HEK293 (cell line): ENCODE measurements at regions not wholly inside any gene's neighbourhood (a gene's known extent, or its start where the extent isn't known, plus 50 kb on each side); places are given as distances from the start of the nearest gene placed in this dataset.

Experiments
- CTCF ChIA-PET: fragments of 350-600 bp; formaldehyde crosslinking; extraction: SDS; loops from one replicate; lab custom pipeline; 2021; ENCODE audit warnings: antibody characterized with exemption; lab: Yijun Ruan, JAX
- POLR2A ChIA-PET: fragments of 300-600 bp; formaldehyde crosslinking; extraction: SDS; loops from one replicate; lab custom pipeline; 2020; ENCODE audit warnings: antibody characterized with exemption, inconsistent platforms; lab: Yijun Ruan, JAX
- H3K27ac ChIP-seq: fragments of 200-500 bp; sonication (Bioruptor generic); 2 replicates; pipeline ENCODE4 v1.5.1; 2014; ENCODE audit warnings: low read depth, low read length, control low read depth, inconsistent platforms; ENCODE audit errors: extremely low read depth
- H3K36me3 ChIP-seq, 2 experiments: fragments of 200-500 bp in 1 of 2; sonication (Bioruptor generic) in 1 of 2; 1 replicate in 1 of 2; 2 replicates in 1 of 2; pipeline ENCODE4 v1.5.1; 2014 to 2017; ENCODE audit warnings: inconsistent platforms in 2 of 2, low read length in 2 of 2; ENCODE audit not compliant: control insufficient read depth in 2 of 2, insufficient read depth in 1 of 2
- H3K4me1 ChIP-seq: fragments of 200-500 bp; sonication (Bioruptor generic); 2 replicates; pipeline ENCODE4 v1.5.1; 2014; ENCODE audit warnings: mild to moderate bottlenecking, low read length, inconsistent platforms; ENCODE audit not compliant: control insufficient read depth, insufficient read depth
- H3K4me3 ChIP-seq: 2 replicates; pipeline ENCODE4 v1.5.1; 2011; ENCODE audit warnings: low read depth, mild to moderate bottlenecking, control low read depth, low read length, moderate library complexity
- H3K9me3 ChIP-seq: fragments of 200-500 bp; sonication (Bioruptor generic); 2 replicates; pipeline ENCODE4 v1.5.1; 2014; ENCODE audit warnings: low read depth, low read length, inconsistent platforms; ENCODE audit not compliant: control insufficient read depth, insufficient read depth
- HOXC10 ChIP-seq: sonication (generic); formaldehyde crosslinking; IDR thresholded peaks from 2 replicates; pipeline ENCODE4 v1.8.1; 2023; ENCODE audit warnings: mild to moderate bottlenecking, missing genetic modification reagents
- KLF10 ChIP-seq: fragments of 450-650 bp; IDR thresholded peaks from 2 replicates; pipeline ENCODE4 v1.5.1; 2018; ENCODE audit warnings: missing biosample characterization, mild to moderate bottlenecking, missing genetic modification characterization
- KLF9 ChIP-seq: fragments of 450-650 bp; formaldehyde crosslinking; IDR thresholded peaks from 2 replicates; pipeline ENCODE4 v1.5.1; 2016; ENCODE audit warnings: missing biosample characterization, missing genetic modification characterization, low read depth
- ZBTB8A ChIP-seq: fragments of 450-650 bp; formaldehyde crosslinking; IDR thresholded peaks from 2 replicates; pipeline ENCODE4 v1.5.1; 2016; ENCODE audit warnings: missing biosample characterization, missing genetic modification characterization
- ZNF121 ChIP-seq: fragments of 450-650 bp; formaldehyde crosslinking; IDR thresholded peaks from 2 replicates; pipeline ENCODE4 v1.5.1; 2016; ENCODE audit warnings: missing biosample characterization, missing genetic modification characterization
- ZNF221 ChIP-seq: fragments of 450-650 bp; formaldehyde crosslinking; IDR thresholded peaks from 2 replicates; pipeline ENCODE4 v1.5.1; 2017; ENCODE audit warnings: missing biosample characterization, missing genetic modification characterization, borderline replicate concordance
- ZNF391 ChIP-seq: fragments of 450-650 bp; formaldehyde crosslinking; IDR thresholded peaks from 2 replicates; pipeline ENCODE4 v1.5.1; 2016; ENCODE audit warnings: low read depth, missing biosample characterization, missing genetic modification characterization, borderline replicate concordance
- ZNF660 ChIP-seq: fragments of 450-650 bp; IDR thresholded peaks from 2 replicates; pipeline ENCODE4 v1.5.1; 2018; ENCODE audit warnings: missing biosample characterization, mild to moderate bottlenecking, missing genetic modification characterization
- ZNF670 ChIP-seq: fragments of 450-650 bp; formaldehyde crosslinking; IDR thresholded peaks from 2 replicates; pipeline ENCODE4 v1.5.1; 2016; ENCODE audit warnings: missing biosample characterization, missing genetic modification characterization, low read depth
- ZNF777 ChIP-seq: fragments of 450-650 bp; formaldehyde crosslinking; IDR thresholded peaks from 2 replicates; pipeline ENCODE4 v1.5.1; 2017; ENCODE audit warnings: missing biosample characterization, missing genetic modification characterization, borderline replicate concordance
- TF ChIP-seq, protein P1 (sequence below): fragments of 450-650 bp; formaldehyde crosslinking; IDR thresholded peaks from 2 replicates; pipeline ENCODE4 v1.5.1; 2016; ENCODE audit warnings: missing biosample characterization, missing genetic modification characterization
- TF ChIP-seq, protein P2 (sequence below): fragments of 450-650 bp; formaldehyde crosslinking; IDR thresholded peaks from 2 replicates; pipeline ENCODE4 v1.5.1; 2017; ENCODE audit warnings: missing biosample characterization, missing genetic modification characterization
- TF ChIP-seq, protein P3 (sequence below): fragments of 450-650 bp; formaldehyde crosslinking; IDR thresholded peaks from 2 replicates; pipeline ENCODE4 v1.5.1; 2016; ENCODE audit warnings: missing biosample characterization, missing genetic modification characterization
- TF ChIP-seq, protein P4 (sequence below): fragments of 450-650 bp; formaldehyde crosslinking; IDR thresholded peaks from 2 replicates; pipeline ENCODE4 v1.5.1; 2017; ENCODE audit warnings: missing biosample characterization, missing genetic modification characterization
- TF ChIP-seq, protein P5 (sequence below): fragments of 450-650 bp; formaldehyde crosslinking; IDR thresholded peaks from 2 replicates; pipeline ENCODE4 v1.5.1; 2016; ENCODE audit warnings: missing biosample characterization, missing genetic modification characterization

DNA sequence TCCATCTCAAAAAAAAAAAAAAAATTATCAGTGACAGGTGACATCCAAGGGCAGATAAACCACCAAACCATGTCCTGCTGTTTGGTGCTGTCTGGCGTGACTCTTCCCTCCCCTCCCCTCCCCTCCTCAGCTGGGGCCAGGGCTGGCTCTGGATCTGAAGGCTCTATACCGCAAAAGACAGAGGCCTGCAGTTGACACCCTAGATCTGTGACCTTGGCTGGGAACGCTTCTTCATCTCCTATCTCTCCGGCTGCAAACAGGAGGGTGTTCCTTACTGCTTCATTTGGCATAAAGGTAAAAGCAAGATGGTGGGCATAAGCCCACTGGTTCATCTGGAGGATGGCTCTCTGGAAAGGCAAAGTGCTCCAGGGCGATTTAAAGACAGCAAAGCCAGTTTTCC, 126.8 kb upstream of the PRMT8 start (continued):
- TF ChIP-seq, protein P1, sequence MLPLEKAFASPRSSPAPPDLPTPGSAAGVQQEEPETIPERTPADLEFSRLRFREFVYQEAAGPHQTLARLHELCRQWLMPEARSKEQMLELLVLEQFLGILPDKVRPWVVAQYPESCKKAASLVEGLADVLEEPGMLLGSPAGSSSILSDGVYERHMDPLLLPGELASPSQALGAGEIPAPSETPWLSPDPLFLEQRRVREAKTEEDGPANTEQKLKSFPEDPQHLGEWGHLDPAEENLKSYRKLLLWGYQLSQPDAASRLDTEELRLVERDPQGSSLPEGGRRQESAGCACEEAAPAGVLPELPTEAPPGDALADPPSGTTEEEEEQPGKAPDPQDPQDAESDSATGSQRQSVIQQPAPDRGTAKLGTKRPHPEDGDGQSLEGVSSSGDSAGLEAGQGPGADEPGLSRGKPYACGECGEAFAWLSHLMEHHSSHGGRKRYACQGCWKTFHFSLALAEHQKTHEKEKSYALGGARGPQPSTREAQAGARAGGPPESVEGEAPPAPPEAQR: no peak
- no peak for TF ChIP-seq ZNF121 (tag by site-specific recombination)
- TF ChIP-seq, all 188 proteins: peak for 1

DNA sequence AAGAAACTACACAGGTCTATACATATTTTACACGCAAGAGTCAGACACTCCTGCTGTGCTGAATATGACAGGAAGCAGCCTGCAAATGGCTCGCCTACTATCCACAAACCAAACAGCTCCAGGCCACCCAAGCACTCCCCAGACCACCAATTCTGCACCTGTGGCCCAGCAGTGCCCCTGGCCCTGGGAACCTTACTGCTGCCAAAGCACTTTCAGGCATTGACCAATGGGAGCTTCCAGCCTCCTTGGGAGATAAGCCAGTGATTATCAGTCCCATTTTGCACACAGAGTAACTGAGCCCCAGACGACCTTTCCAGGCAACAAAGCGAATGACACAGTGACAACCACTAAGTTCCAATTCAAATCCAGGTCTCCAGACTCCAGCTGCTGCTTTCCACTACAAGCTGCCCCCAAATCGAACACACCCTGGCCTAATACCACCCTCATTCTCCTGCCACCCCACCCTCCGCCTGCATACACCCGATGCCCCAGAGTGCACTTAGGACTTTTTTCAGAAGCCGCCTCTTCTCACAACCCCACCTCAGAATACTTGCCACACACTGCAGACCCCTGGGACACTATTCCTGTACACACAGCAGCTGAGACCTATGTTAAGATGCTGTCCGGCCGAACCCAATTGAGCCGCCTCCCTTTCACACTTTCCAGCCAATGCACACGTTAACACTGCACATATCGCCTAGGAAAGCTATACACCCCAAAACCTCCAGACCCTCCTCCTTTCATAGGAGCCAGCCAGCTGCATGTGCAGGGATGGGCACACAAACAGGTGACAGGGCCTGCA, 126.1 kb upstream of the PRMT8 start:
- TF ChIP-seq, protein P2, sequence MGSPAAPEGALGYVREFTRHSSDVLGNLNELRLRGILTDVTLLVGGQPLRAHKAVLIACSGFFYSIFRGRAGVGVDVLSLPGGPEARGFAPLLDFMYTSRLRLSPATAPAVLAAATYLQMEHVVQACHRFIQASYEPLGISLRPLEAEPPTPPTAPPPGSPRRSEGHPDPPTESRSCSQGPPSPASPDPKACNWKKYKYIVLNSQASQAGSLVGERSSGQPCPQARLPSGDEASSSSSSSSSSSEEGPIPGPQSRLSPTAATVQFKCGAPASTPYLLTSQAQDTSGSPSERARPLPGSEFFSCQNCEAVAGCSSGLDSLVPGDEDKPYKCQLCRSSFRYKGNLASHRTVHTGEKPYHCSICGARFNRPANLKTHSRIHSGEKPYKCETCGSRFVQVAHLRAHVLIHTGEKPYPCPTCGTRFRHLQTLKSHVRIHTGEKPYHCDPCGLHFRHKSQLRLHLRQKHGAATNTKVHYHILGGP (tag by site-specific recombination): no peak
- TF ChIP-seq ZNF670 (tag by site-specific recombination): no peak
- TF ChIP-seq, protein P3, sequence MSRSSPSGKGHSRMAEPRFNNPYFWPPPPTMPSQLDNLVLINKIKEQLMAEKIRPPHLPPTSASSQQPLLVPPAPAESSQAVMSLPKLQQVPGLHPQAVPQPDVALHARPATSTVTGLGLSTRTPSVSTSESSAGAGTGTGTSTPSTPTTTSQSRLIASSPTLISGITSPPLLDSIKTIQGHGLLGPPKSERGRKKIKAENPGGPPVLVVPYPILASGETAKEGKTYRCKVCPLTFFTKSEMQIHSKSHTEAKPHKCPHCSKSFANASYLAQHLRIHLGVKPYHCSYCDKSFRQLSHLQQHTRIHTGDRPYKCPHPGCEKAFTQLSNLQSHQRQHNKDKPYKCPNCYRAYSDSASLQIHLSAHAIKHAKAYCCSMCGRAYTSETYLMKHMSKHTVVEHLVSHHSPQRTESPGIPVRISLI (tag by site-specific recombination): no peak
- TF ChIP-seq KLF10 (tag by site-specific recombination): no peak
- TF ChIP-seq, protein P4, sequence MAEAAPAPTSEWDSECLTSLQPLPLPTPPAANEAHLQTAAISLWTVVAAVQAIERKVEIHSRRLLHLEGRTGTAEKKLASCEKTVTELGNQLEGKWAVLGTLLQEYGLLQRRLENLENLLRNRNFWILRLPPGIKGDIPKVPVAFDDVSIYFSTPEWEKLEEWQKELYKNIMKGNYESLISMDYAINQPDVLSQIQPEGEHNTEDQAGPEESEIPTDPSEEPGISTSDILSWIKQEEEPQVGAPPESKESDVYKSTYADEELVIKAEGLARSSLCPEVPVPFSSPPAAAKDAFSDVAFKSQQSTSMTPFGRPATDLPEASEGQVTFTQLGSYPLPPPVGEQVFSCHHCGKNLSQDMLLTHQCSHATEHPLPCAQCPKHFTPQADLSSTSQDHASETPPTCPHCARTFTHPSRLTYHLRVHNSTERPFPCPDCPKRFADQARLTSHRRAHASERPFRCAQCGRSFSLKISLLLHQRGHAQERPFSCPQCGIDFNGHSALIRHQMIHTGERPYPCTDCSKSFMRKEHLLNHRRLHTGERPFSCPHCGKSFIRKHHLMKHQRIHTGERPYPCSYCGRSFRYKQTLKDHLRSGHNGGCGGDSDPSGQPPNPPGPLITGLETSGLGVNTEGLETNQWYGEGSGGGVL (tag by site-specific recombination): no peak
- TF ChIP-seq ZBTB8A: no peak
- TF ChIP-seq ZNF391 (tag by site-specific recombination): no peak
- TF ChIP-seq, protein P5, sequence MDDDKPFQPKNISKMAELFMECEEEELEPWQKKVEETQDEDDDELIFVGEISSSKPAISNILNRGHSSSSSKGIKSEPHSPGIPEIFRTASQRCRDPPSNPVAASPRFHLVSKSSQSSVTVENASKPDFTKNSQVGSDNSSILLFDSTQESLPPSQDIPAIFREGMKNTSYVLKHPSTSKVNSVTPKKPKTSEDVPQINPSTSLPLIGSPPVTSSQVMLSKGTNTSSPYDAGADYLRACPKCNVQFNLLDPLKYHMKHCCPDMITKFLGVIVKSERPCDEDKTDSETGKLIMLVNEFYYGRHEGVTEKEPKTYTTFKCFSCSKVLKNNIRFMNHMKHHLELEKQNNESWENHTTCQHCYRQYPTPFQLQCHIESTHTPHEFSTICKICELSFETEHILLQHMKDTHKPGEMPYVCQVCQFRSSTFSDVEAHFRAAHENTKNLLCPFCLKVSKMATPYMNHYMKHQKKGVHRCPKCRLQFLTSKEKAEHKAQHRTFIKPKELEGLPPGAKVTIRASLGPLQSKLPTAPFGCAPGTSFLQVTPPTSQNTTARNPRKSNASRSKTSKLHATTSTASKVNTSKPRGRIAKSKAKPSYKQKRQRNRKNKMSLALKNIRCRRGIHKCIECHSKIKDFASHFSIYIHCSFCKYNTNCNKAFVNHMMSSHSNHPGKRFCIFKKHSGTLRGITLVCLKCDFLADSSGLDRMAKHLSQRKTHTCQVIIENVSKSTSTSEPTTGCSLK (tag by site-specific recombination): no peak
- TF ChIP-seq ZNF777 (tag by site-specific recombination): no peak
- no peak for TF ChIP-seq ZNF221 (tag by site-specific recombination)
- TF ChIP-seq ZNF660 (tag by site-specific recombination): no peak
- no peak for TF ChIP-seq HOXC10 (CRISPR knock-in tag)
- TF ChIP-seq KLF9 (tag by site-specific recombination): no peak
- POLR2A ChIA-PET: no interaction called here
- no peak overlapping the region for H3K4me3 ChIP-seq

More for the DNA sequence above, 126.1 kb upstream of the PRMT8 start:
- H3K36me3 ChIP-seq: no peaks in the 10 kb centered on the region
- H3K4me1 ChIP-seq: no peaks in the 10 kb centered on the region; the same call in 1 of the 2 replicates
- no peak overlapping the region; the same call in 1 of the 2 replicates for H3K27ac ChIP-seq
- CTCF ChIA-PET: interaction anchor here (0.6 to 1.5 kb wide), 2 partner anchors 25 to 65 kb away, joined by 3 to 6 read pairs; no protein-coding TSS in a partner anchor
- no peaks in the 10 kb centered on the region for H3K9me3 ChIP-seq
